ENCODE measurements at regions not wholly inside any gene's neighbourhood (a gene's known extent, or its start where the extent isn't known, plus 50 kb on each side); places are given as distances from the start of the nearest gene placed in this dataset.

GRCh38 chr19:20250627-20251026 is 83.6 kb downstream of the ZNF486 start:
- no peak for DNase-seq (ENCODE audit: low read depth)
- no peak overlapping the region for H3K4me3 ChIP-seq (ENCODE audit: low read depth, low read length)
- no peak for TF ChIP-seq CTCF (IDR thresholded peaks at IDR 0.05; ENCODE audit: control insufficient read depth, extremely low read depth, insufficient read depth)

- TF ChIP-seq CTCF (IDR thresholded peaks at IDR 0.05; ENCODE audit: control insufficient read depth, extremely low read depth, insufficient read depth), result no peak
- no peak for DNase-seq (ENCODE audit: low read depth)
Measured at GRCh38 chr19:20250121-20250520, 83.1 kb downstream of the ZNF486 start.

More at GRCh38 chr19:20250121-20250520, 83.1 kb downstream of the ZNF486 start:
- H3K4me3 ChIP-seq (ENCODE audit: low read depth, low read length), result no peak overlapping the region
